SK-N-SH (cell line): ENCODE measurements at regions not wholly inside any gene's neighbourhood (a gene's known extent, or its start where the extent isn't known, plus 50 kb on each side); places are given as distances from the start of the nearest gene placed in this dataset.

Source experiments
- CTCF ChIA-PET: fragments of 300-600, 350-600 bp; formaldehyde crosslinking; extraction: SDS; loops from one replicate; lab custom pipeline; 2021; lab: Yijun Ruan, JAX
- POLR2A ChIA-PET: fragments of 350-600 bp; sonication (Branson Sonifier 250); formaldehyde crosslinking; extraction: SDS; loops from one replicate; lab custom pipeline; 2020; ENCODE audit warnings: antibody characterized with exemption, inconsistent platforms; lab: Yijun Ruan, JAX
- DNase-seq: peaks from one replicate; pipeline ENCODE4 v3.0.0; 2012
- H2AFZ ChIP-seq: fragments of 200-600 bp; sonication (generic); 2 replicates; pipeline ENCODE4 v1.8.1; 2016; ENCODE audit warnings: antibody characterized with exemption, mild to moderate bottlenecking, low read depth
- H3F3A ChIP-seq: fragments of 200-600 bp; sonication (generic); replicated peaks from 2 replicates; pipeline ENCODE3; 2016; ENCODE audit warnings: antibody characterized with exemption, mild to moderate bottlenecking; ENCODE audit not compliant: insufficient read depth
- H3K27ac ChIP-seq, 2 experiments: fragments of 200-500 bp in 1 of 2; fragments of 200-600 bp in 1 of 2; sonication (Bioruptor generic) in 1 of 2; sonication (generic), shearing (Covaris generic) in 1 of 2; 2 replicates each; pipeline versions ENCODE4 v1.5.1 to v1.6.1; 2014 to 2016; ENCODE audit warnings: low read depth in 2 of 2, inconsistent platforms in 1 of 2, low read length in 1 of 2, mild to moderate bottlenecking in 1 of 2, mixed read lengths in 1 of 2
- H3K27me3 ChIP-seq: fragments of 200-600 bp; sonication (generic), shearing (Covaris generic); 2 replicates; pipeline ENCODE4 v1.6.1; 2016; ENCODE audit warnings: mixed run types; ENCODE audit not compliant: insufficient read depth
- H3K36me3 ChIP-seq, 2 experiments: fragments of 200-500 bp in 1 of 2; fragments of 200-600 bp in 1 of 2; sonication (Bioruptor generic) in 1 of 2; sonication (generic) in 1 of 2; replicated peaks in 1 of 2; 2 replicates each; pipeline versions ENCODE3 to v1.5.1; 2014 to 2016; ENCODE audit warnings: low read length in 1 of 2, mild to moderate bottlenecking in 1 of 2; ENCODE audit not compliant: insufficient read depth in 2 of 2, control insufficient read depth in 1 of 2
- H3K4me1 ChIP-seq, 2 experiments: fragments of 200-500 bp in 1 of 2; fragments of 200-600 bp in 1 of 2; sonication (Bioruptor generic) in 1 of 2; sonication (generic), shearing (Covaris generic) in 1 of 2; 2 replicates each; pipeline versions ENCODE4 v1.5.1 to v1.6.1; 2014 to 2016; ENCODE audit warnings: low read depth in 1 of 2, low read length in 1 of 2, mixed run types in 1 of 2; ENCODE audit not compliant: insufficient read depth in 2 of 2, control insufficient read depth in 1 of 2
- H3K4me2 ChIP-seq: fragments of 200-600 bp; sonication (generic), shearing (Covaris generic); 2 replicates; pipeline ENCODE4 v1.6.1; 2017; ENCODE audit warnings: mixed run types
- H3K4me3 ChIP-seq, 2 experiments: fragments of 200-500 bp in 1 of 2; fragments of 200-600 bp in 1 of 2; sonication (Bioruptor generic) in 1 of 2; sonication (generic), shearing (Covaris generic) in 1 of 2; 2 replicates each; pipeline versions ENCODE4 v1.5.1 to v1.8.1; 2014 to 2016; ENCODE audit warnings: low read depth in 2 of 2, inconsistent platforms in 1 of 2, low read length in 1 of 2, mild to moderate bottlenecking in 1 of 2, mixed read lengths in 1 of 2, moderate library complexity in 1 of 2
- H3K79me2 ChIP-seq: fragments of 200-600 bp; sonication (generic); 2 replicates; pipeline ENCODE4 v1.8.1; 2017; ENCODE audit warnings: mild to moderate bottlenecking; ENCODE audit not compliant: insufficient read depth
- H3K9ac ChIP-seq: fragments of 200-600 bp; sonication (generic); 2 replicates; pipeline ENCODE4 v1.6.1; 2017; ENCODE audit warnings: mixed run types
- H3K9me2 ChIP-seq: fragments of 200-600 bp; sonication (generic); 2 replicates; pipeline ENCODE4 v1.6.1; 2017; ENCODE audit warnings: mixed run types
- H3K9me3 ChIP-seq: fragments of 200-600 bp; sonication (generic); 2 replicates; pipeline ENCODE4 v1.6.1; 2017; ENCODE audit warnings: mixed run types, mild to moderate bottlenecking, moderate library complexity
- H4K20me1 ChIP-seq: fragments of 200-600 bp; sonication (generic); 2 replicates; pipeline ENCODE4 v1.6.1; 2017; ENCODE audit warnings: mild to moderate bottlenecking, mixed run types; ENCODE audit not compliant: insufficient read depth
- CHD2 ChIP-seq: fragments of 150-350 bp; IDR thresholded peaks from 2 replicates; pipeline ENCODE4 v1.6.1; 2018; ENCODE audit warnings: low read length; ENCODE audit not compliant: partially characterized antibody
- ELF1 ChIP-seq: IDR thresholded peaks from 2 replicates; pipeline ENCODE4 v1.4.0; 2012
- EP300 ChIP-seq, 2 experiments: IDR thresholded peaks; 2 replicates each; pipeline versions ENCODE4 v1.4.0 to v1.6.1; 2012; ENCODE audit warnings: borderline replicate concordance in 1 of 2, low read depth in 1 of 2, low read length in 1 of 2
- EZH2phosphoT487 ChIP-seq: fragments of 200-600 bp; sonication (generic); IDR thresholded peaks from 2 replicates; pipeline ENCODE4 v1.6.1; 2017; ENCODE audit warnings: low read depth, mixed run types, mild to moderate bottlenecking, antibody characterized with exemption, moderate library complexity, borderline replicate concordance
- FOSL2 ChIP-seq: IDR thresholded peaks from 2 replicates; pipeline ENCODE4 v1.4.0; 2012; ENCODE audit warnings: low read depth, mild to moderate bottlenecking, moderate library complexity, borderline replicate concordance
- FOXJ3 ChIP-seq: sonication (generic); formaldehyde crosslinking; IDR thresholded peaks from 2 replicates; pipeline ENCODE4 v1.5.1; 2020; ENCODE audit warnings: mild to moderate bottlenecking, missing genetic modification reagents
- JUND ChIP-seq: IDR thresholded peaks from 2 replicates; pipeline ENCODE4 v1.4.0; 2012
- MEF2A ChIP-seq: IDR thresholded peaks from 2 replicates; pipeline ENCODE4 v1.4.0; 2012; ENCODE audit warnings: low read depth, borderline replicate concordance
- MXI1 ChIP-seq: IDR thresholded peaks from 2 replicates; pipeline ENCODE4 v1.6.1; 2012; ENCODE audit warnings: mild to moderate bottlenecking, low read depth, low read length, improper control_type of control experiment
- NFIC ChIP-seq: IDR thresholded peaks from 2 replicates; pipeline ENCODE4 v1.4.0; 2012; ENCODE audit warnings: borderline replicate concordance
- NRF1 ChIP-seq: IDR thresholded peaks from 2 replicates; pipeline ENCODE4 v1.6.1; 2012; ENCODE audit warnings: low read depth, mild to moderate bottlenecking, low read length
- POLR2AphosphoS5 ChIP-seq: IDR thresholded peaks from 2 replicates; pipeline ENCODE4 v1.6.1; 2012; ENCODE audit warnings: low read depth, low read length
- RAD21 ChIP-seq: IDR thresholded peaks from 2 replicates; pipeline ENCODE4 v1.6.1; 2012; ENCODE audit warnings: mild to moderate bottlenecking, low read length
- TCF12 ChIP-seq: IDR thresholded peaks from 2 replicates; pipeline ENCODE4 v1.4.0; 2012
- TEAD4 ChIP-seq: IDR thresholded peaks from 2 replicates; pipeline ENCODE4 v1.4.0; 2012; ENCODE audit warnings: mild to moderate bottlenecking, borderline replicate concordance; ENCODE audit not compliant: insufficient read depth
- YY1 ChIP-seq: IDR thresholded peaks from 2 replicates; pipeline ENCODE4 v1.4.0; 2012; ENCODE audit warnings: low read depth, mild to moderate bottlenecking
- WGBS: methylation state at CpG from one replicate; pipeline ENCODE4 v1.1.6; 2017; ENCODE audit warnings: low lambda C conversion rate; 5-methylcytosine and 5-hydroxymethylcytosine counted together
- TF ChIP-seq, protein P1 (sequence below): fragments of 200-600 bp; sonication (generic); IDR thresholded peaks from 2 replicates; pipeline ENCODE4 v1.6.1; 2017; ENCODE audit warnings: antibody characterized with exemption, mild to moderate bottlenecking, moderate library complexity
- TF ChIP-seq, protein P2 (sequence below): IDR thresholded peaks from 2 replicates; pipeline ENCODE4 v1.4.0; 2012; ENCODE audit warnings: low read depth, borderline replicate concordance
- TF ChIP-seq, protein P3 (sequence below): IDR thresholded peaks from 2 replicates; pipeline ENCODE4; 2012

DNA sequence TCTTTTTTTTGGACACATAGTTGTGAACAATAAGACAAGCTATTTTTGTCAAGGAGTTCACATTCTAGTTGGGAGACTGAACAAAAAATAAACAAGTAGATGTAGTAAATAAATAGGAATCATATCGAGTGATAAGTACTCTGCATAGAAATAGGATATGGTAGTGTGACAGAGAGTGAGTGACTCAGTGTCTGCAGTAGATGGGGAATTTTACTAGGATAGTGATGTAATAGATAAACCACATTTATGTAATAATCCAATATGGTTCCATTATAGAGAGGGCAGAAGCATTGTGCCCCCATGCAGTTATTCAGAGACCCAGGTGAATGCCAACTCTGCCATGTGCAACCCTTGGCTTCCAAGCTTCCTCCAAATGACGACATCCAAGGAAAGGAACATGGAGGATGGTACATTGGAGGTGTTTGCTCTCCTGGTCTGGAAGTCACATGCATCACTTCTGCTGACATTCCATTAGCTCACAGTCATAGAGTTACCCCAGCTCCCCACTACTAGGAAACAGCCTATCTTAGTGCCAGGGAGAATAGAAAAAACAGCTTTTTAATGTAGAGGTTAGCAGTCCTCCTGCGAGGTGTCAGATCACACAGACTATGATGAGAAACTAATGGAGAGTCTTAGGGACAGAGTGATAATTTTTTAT lies 595.4 kb downstream of the NYAP2 start:
- Histone ChIP-seq H3K9me2 (no peaks in the 10 kb centered on the region), H4K20me1 (no peaks in the 10 kb centered on the region), H2AFZ (peak overlapping the region; percentile 48), H3K36me3 (no peaks in the 10 kb centered on the region), H3K79me2 (no peaks in the 10 kb centered on the region), H3K4me3 (no peak overlapping the region), H3F3A (peaks cover 20% of the 10 kb centered on the region), H3K27ac (peak overlapping the region in 1 of 2 experiments; percentile 72; a peak in 2 of 4 replicates), H3K9me3 (no peaks in the 10 kb centered on the region), H3K4me1 (peaks cover 0 to 14% of the 10 kb centered on the region in 2 experiments; a peak in 1 of 4 replicates), H3K4me2 (no peak overlapping the region), H3K9ac (no peak overlapping the region), H3K27me3 (no peaks in the 10 kb centered on the region)
- TF ChIP-seq MEF2A (no peak), FOXJ3 (CRISPR knock-in tag) (no peak), TCF12 (0 out of 2 replicates have a peak, but pooled peaks have one; percentile 11), YY1 (no peak; the same call in 1 of the 2 replicates), EZH2phosphoT487 (no peak), FOSL2 (0 out of 2 replicates have a peak, but pooled peaks have one; percentile 5)
- TF ChIP-seq, protein P1, sequence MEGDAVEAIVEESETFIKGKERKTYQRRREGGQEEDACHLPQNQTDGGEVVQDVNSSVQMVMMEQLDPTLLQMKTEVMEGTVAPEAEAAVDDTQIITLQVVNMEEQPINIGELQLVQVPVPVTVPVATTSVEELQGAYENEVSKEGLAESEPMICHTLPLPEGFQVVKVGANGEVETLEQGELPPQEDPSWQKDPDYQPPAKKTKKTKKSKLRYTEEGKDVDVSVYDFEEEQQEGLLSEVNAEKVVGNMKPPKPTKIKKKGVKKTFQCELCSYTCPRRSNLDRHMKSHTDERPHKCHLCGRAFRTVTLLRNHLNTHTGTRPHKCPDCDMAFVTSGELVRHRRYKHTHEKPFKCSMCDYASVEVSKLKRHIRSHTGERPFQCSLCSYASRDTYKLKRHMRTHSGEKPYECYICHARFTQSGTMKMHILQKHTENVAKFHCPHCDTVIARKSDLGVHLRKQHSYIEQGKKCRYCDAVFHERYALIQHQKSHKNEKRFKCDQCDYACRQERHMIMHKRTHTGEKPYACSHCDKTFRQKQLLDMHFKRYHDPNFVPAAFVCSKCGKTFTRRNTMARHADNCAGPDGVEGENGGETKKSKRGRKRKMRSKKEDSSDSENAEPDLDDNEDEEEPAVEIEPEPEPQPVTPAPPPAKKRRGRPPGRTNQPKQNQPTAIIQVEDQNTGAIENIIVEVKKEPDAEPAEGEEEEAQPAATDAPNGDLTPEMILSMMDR: no peak
- no peak for DNase-seq
- CTCF ChIA-PET: interaction anchor here (1.7 kb wide), 1 partner anchor 26 kb away, joined by 5 read pairs; no protein-coding TSS in a partner anchor
- POLR2A ChIA-PET: no interaction called here
- 50% methylated on average over 3 of the region's 3 CpGs for WGBS

DNA sequence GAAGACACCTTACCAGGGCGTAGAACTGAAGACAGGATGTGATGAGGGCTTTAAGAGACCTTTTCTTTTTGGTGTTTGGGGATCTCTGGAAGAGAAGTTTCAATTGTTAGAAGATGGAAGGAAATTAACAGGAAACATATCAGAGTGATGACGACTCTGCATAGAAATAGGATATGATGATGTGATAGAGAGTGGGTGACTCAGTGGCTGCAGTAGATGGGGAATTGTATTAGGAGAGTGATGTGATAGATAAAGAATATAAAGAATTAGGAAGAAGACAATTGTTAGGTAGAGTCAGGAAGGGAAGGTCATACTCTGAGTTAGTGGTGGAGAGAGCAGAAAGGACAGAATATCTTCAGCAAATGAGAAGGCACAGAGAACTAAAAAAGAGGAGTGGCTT lies 593.9 kb downstream of the NYAP2 start:
- TF ChIP-seq ELF1: peak; percentile 37; the same call in 1 of the 2 replicates
- no peak for TF ChIP-seq POLR2AphosphoS5
- no peak for TF ChIP-seq RAD21
- TF ChIP-seq, protein P2, sequence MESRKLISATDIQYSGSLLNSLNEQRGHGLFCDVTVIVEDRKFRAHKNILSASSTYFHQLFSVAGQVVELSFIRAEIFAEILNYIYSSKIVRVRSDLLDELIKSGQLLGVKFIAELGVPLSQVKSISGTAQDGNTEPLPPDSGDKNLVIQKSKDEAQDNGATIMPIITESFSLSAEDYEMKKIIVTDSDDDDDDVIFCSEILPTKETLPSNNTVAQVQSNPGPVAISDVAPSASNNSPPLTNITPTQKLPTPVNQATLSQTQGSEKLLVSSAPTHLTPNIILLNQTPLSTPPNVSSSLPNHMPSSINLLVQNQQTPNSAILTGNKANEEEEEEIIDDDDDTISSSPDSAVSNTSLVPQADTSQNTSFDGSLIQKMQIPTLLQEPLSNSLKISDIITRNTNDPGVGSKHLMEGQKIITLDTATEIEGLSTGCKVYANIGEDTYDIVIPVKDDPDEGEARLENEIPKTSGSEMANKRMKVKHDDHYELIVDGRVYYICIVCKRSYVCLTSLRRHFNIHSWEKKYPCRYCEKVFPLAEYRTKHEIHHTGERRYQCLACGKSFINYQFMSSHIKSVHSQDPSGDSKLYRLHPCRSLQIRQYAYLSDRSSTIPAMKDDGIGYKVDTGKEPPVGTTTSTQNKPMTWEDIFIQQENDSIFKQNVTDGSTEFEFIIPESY: no peak
- TF ChIP-seq, protein P3, sequence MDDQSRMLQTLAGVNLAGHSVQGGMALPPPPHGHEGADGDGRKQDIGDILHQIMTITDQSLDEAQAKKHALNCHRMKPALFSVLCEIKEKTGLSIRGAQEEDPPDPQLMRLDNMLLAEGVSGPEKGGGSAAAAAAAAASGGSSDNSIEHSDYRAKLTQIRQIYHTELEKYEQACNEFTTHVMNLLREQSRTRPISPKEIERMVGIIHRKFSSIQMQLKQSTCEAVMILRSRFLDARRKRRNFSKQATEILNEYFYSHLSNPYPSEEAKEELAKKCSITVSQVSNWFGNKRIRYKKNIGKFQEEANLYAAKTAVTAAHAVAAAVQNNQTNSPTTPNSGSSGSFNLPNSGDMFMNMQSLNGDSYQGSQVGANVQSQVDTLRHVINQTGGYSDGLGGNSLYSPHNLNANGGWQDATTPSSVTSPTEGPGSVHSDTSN: peak; percentile 42
- TF ChIP-seq CHD2: no peak
- no peak for TF ChIP-seq MXI1
- TF ChIP-seq MEF2A: peak; percentile 96
- peak; percentile 46; the same call in 1 of the 2 replicates for TF ChIP-seq NFIC
- TF ChIP-seq TCF12: peak; percentile 60
- peak; percentile 80 for TF ChIP-seq JUND
- TF ChIP-seq TEAD4: 0 out of 2 replicates have a peak, but pooled peaks have one; percentile 12
- no peak for TF ChIP-seq NRF1
- peak; percentile 84 for TF ChIP-seq FOSL2
- TF ChIP-seq EP300 (IDR thresholded peaks at IDR 0.05; ENCODE audit: borderline replicate concordance in 1 of 2, low read depth in 1 of 2, low read length in 1 of 2): peak in 1 of 2 experiments; percentile 69; a peak in 1 of 4 replicates

More for the DNA sequence above, 593.9 kb downstream of the NYAP2 start:
- Histone ChIP-seq H3K4me2 (peak overlapping the region; percentile 32), H3K27ac (peak overlapping the region in 1 of 2 experiments; percentile 77; a peak in 2 of 4 replicates), H3K9me2 (no peaks in the 10 kb centered on the region), H3K9ac (peak overlapping the region; percentile 36; the same call in 1 of the 2 replicates), H3K9me3 (no peaks in the 10 kb centered on the region), H3K4me3 (no peak overlapping the region), H2AFZ (peak overlapping the region; percentile 49; the same call in 1 of the 2 replicates), H3F3A (peaks cover 24% of the 10 kb centered on the region), H3K4me1 (peaks cover 0 to 14% of the 10 kb centered on the region in 2 experiments; a peak in 1 of 4 replicates), H3K27me3 (no peaks in the 10 kb centered on the region), H4K20me1 (no peaks in the 10 kb centered on the region), H3K79me2 (no peaks in the 10 kb centered on the region), H3K36me3 (no peaks in the 10 kb centered on the region)
- DNase-seq: no peak
- WGBS: 39% methylated on average over 2 of the region's 2 CpGs
- ChIA-PET CTCF (no interaction called here), POLR2A (no interaction called here)
